ENCODE measurements at regions not wholly inside any gene's neighbourhood (a gene's known extent, or its start where the extent isn't known, plus 50 kb on each side); places are given as distances from the start of the nearest gene placed in this dataset.

GRCh38 chr5:56581426-56581825 is 233.9 kb upstream of the MAP3K1 start:
- TF ChIP-seq, protein P1, sequence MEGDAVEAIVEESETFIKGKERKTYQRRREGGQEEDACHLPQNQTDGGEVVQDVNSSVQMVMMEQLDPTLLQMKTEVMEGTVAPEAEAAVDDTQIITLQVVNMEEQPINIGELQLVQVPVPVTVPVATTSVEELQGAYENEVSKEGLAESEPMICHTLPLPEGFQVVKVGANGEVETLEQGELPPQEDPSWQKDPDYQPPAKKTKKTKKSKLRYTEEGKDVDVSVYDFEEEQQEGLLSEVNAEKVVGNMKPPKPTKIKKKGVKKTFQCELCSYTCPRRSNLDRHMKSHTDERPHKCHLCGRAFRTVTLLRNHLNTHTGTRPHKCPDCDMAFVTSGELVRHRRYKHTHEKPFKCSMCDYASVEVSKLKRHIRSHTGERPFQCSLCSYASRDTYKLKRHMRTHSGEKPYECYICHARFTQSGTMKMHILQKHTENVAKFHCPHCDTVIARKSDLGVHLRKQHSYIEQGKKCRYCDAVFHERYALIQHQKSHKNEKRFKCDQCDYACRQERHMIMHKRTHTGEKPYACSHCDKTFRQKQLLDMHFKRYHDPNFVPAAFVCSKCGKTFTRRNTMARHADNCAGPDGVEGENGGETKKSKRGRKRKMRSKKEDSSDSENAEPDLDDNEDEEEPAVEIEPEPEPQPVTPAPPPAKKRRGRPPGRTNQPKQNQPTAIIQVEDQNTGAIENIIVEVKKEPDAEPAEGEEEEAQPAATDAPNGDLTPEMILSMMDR (IDR thresholded peaks at IDR 0.05) = no peak
- no peak for TF ChIP-seq POLR2A (IDR thresholded peaks at IDR 0.05)

Measured in uterus (tissue), 2 donors.